ENCODE measurements at regions not wholly inside any gene's neighbourhood (a gene's known extent, or its start where the extent isn't known, plus 50 kb on each side); places are given as distances from the start of the nearest gene placed in this dataset.

- dilution Hi-C loops (cut with HindIII; ENCODE audit: low sequenced_read_pairs, unreplicated experiment) (no loop called here), intact Hi-C loops (cut with micrococcal nuclease) (no loop called here), in situ Hi-C loops (cut with MboI; ENCODE audit: low sequenced_read_pairs) (no loop called here)
- H4K20me1 ChIP-seq (ENCODE audit: insufficient read depth, low read length): no peaks in the 10 kb centered on the region
- BruUV-seq (replicated peaks): no TSS peak
- ATAC-seq (ENCODE audit: low read depth) (no peak), DNase-seq (no peak)
- no peak overlapping the region for H4K5ac ChIP-seq (ENCODE audit: low read depth, low read length)
- H2AFZ ChIP-seq (replicated peaks; ENCODE audit: low read length, poor library complexity): no peak overlapping the region
- no peaks in the 10 kb centered on the region for H3K9me1 ChIP-seq (ENCODE audit: insufficient read depth, low read length)
- no peak overlapping the region for H2BK5ac ChIP-seq (ENCODE audit: low read depth, low read length, poor library complexity, severe bottlenecking)
- TF ChIP-seq USF2 (IDR thresholded peaks at IDR 0.05; ENCODE audit: low read depth, low read length): no peak
- TF ChIP-seq MAFK (IDR thresholded peaks at IDR 0.05; ENCODE audit: low read depth, low read length): no peak
- TF ChIP-seq CEBPB (IDR thresholded peaks at IDR 0.05; ENCODE audit: low read depth, low read length): no peak
- no peak for TF ChIP-seq RCOR1 (IDR thresholded peaks at IDR 0.05; ENCODE audit: insufficient replicate concordance, low read length)
- no peak for TF ChIP-seq RAD21 (IDR thresholded peaks at IDR 0.05; ENCODE audit: low read length)
- no peak for TF ChIP-seq SMC3 (IDR thresholded peaks at IDR 0.05; ENCODE audit: low read depth, low read length)
- TF ChIP-seq BHLHE40 (IDR thresholded peaks at IDR 0.05; ENCODE audit: low read depth, low read length): no peak
- TF ChIP-seq MAZ (IDR thresholded peaks at IDR 0.05; ENCODE audit: borderline replicate concordance, low read depth, low read length): no peak
- TF ChIP-seq FOS (IDR thresholded peaks at IDR 0.05; ENCODE audit: low read depth, low read length): no peak
- no peak for TF ChIP-seq CHD1 (IDR thresholded peaks at IDR 0.05; ENCODE audit: low read depth, low read length)
- TF ChIP-seq CTCF (conservative IDR thresholded peaks at IDR 0.05; ENCODE audit: low read depth, low read length): no peak
- TF ChIP-seq ELK1 (IDR thresholded peaks at IDR 0.05; ENCODE audit: borderline replicate concordance, low read depth, low read length): no peak
- H4K91ac ChIP-seq (ENCODE audit: insufficient read depth, low read depth, low read length): no peak overlapping the region
- no peaks in the 10 kb centered on the region for H3K27me3 ChIP-seq (ENCODE audit: control insufficient read depth, insufficient read depth, low read length)
- 60% methylated on average over 1 of the region's 1 CpG; no CpG with 5 or more reads in 1 of the 2 experiments for WGBS, 2 experiments (ENCODE audit: extremely low coverage in 2 of 2, insufficient read length in 1 of 2)
- no peak overlapping the region for H2BK120ac ChIP-seq (ENCODE audit: low read depth, low read length)
- peaks cover 3% of the 10 kb centered on the region; the same call in 1 of the 2 replicates for H3K9me3 ChIP-seq (ENCODE audit: control insufficient read depth, insufficient read depth, low read length)
- no peak overlapping the region for H3K23ac ChIP-seq (ENCODE audit: low read depth, low read length)
- H4K8ac ChIP-seq (ENCODE audit: low read depth in 2 of 2, low read length in 2 of 2): no peak overlapping the region
- ChIA-PET CTCF (no interaction called here), POLR2A (ENCODE audit: unreplicated experiment) (no interaction called here)
- H2BK20ac ChIP-seq (ENCODE audit: low read depth, low read length): no peak overlapping the region
- no peak overlapping the region for H3K4ac ChIP-seq (ENCODE audit: low read depth, low read length)
- H3K36me3 ChIP-seq (ENCODE audit: control insufficient read depth, insufficient read depth, low read length): no peaks in the 10 kb centered on the region
- H3K56ac ChIP-seq (ENCODE audit: extremely low read depth, insufficient read depth, low read length): no peak overlapping the region
- no peak overlapping the region for H3K4me3 ChIP-seq (ENCODE audit: insufficient read depth, low read depth, low read length)
- H3K4me2 ChIP-seq (ENCODE audit: low read depth, low read length): no peak overlapping the region
- no peak overlapping the region for H2AK9ac ChIP-seq (replicated peaks; ENCODE audit: low read depth, low read length, poor library complexity)
- H2AK5ac ChIP-seq (ENCODE audit: low read depth, low read length): no peak overlapping the region
- no peak overlapping the region for H3K18ac ChIP-seq (ENCODE audit: low read depth, low read length)
- no peak overlapping the region for H3K9ac ChIP-seq (ENCODE audit: low read depth, low read length)
- H3K14ac ChIP-seq (replicated peaks; ENCODE audit: low read depth, low read length): no peak overlapping the region
- no peak overlapping the region for H3K27ac ChIP-seq (ENCODE audit: insufficient read depth, low read length)
- H2BK15ac ChIP-seq (ENCODE audit: low read depth, low read length): no peak overlapping the region
- no peaks in the 10 kb centered on the region for H3K79me1 ChIP-seq (ENCODE audit: low read depth in 1 of 2, low read length in 2 of 2)
- H3K4me1 ChIP-seq (ENCODE audit: control insufficient read depth, insufficient read depth, low read length): no peaks in the 10 kb centered on the region
Observed at GRCh38 chr3:84772841-84773240, 185.9 kb upstream of the CADM2 start.

Data from IMR-90 (cell line).